ENCODE measurements at regions not wholly inside any gene's neighbourhood (a gene's known extent, or its start where the extent isn't known, plus 50 kb on each side); places are given as distances from the start of the nearest gene placed in this dataset.
"Not testable (repeated sequence)": the region's sequence is repeated elsewhere in the genome, so short reads cannot be mapped to it uniquely, and the experiment has no call there.

DNA sequence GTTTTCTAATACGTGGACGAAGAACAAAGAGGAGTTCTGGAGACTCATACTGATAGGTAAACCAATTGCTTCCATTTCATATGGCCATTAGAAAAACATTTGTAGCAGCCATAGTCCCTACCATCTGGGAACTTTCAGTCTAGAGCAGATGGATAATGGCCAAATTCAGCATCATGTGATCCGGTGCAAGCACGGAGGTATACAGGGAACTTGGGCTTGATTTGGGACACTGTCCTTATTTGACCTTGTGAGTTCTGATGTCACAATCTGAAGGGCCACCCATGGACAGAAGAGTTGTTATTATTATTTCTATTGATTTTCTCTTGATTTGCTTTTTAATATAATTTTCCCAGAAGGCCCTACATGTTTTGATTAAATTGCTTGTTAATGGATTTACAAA, 154.6 kb upstream of the ZNF267 start:
- H3K9ac ChIP-seq (ENCODE audit: low read length), result no peak overlapping the region
- no peak overlapping the region for H3K4me2 ChIP-seq (ENCODE audit: low read depth, low read length, poor library complexity, severe bottlenecking)
- no peak overlapping the region for H3K27ac ChIP-seq (ENCODE audit: low read length)
- H3K9me3 ChIP-seq (ENCODE audit: low read length), result peaks cover 8% of the 10 kb centered on the region
- H3K27me3 ChIP-seq (ENCODE audit: low read length), result no peaks in the 10 kb centered on the region
- no peaks in the 10 kb centered on the region for H3K9me2 ChIP-seq (replicated peaks; ENCODE audit: insufficient read depth, low read length)
- H4K20me1 ChIP-seq (ENCODE audit: insufficient read depth, low read depth, low read length), result no peaks in the 10 kb centered on the region
- no peak for DNase-seq
- H2AFZ ChIP-seq (ENCODE audit: low read length), result no peak overlapping the region
- H3K4me1 ChIP-seq (ENCODE audit: low read length), result peaks cover 15% of the 10 kb centered on the region
- peaks cover 87% of the 10 kb centered on the region for H3K79me2 ChIP-seq (ENCODE audit: low read length)
- H3K4me3 ChIP-seq (ENCODE audit: low read length), result no peak overlapping the region
- peaks cover 62% of the 10 kb centered on the region for H3K36me3 ChIP-seq (ENCODE audit: insufficient read depth, low read length)

- H3K9me3 ChIP-seq (ENCODE audit: low read length), result peaks cover 22% of the 10 kb centered on the region
- H3K4me2 ChIP-seq (ENCODE audit: low read depth, low read length, poor library complexity, severe bottlenecking), result no peak overlapping the region
- H3K9me2 ChIP-seq (replicated peaks; ENCODE audit: insufficient read depth, low read length), result no peaks in the 10 kb centered on the region
- no peaks in the 10 kb centered on the region for H3K4me1 ChIP-seq (ENCODE audit: low read length)
- H3K27me3 ChIP-seq (ENCODE audit: low read length), result no peaks in the 10 kb centered on the region
- H3K4me3 ChIP-seq (ENCODE audit: low read length), result no peak overlapping the region
- H3K79me2 ChIP-seq (ENCODE audit: low read length), result peaks cover 67% of the 10 kb centered on the region
- DNase-seq, result no peak
- H3K27ac ChIP-seq (ENCODE audit: low read length), result no peak overlapping the region
- H4K20me1 ChIP-seq (ENCODE audit: insufficient read depth, low read depth, low read length), result no peaks in the 10 kb centered on the region
- H2AFZ ChIP-seq (ENCODE audit: low read length), result no peak overlapping the region
- H3K36me3 ChIP-seq (ENCODE audit: insufficient read depth, low read length), result peaks cover 85% of the 10 kb centered on the region
- H3K9ac ChIP-seq (ENCODE audit: low read length), result no peak overlapping the region
These were observed 146.1 kb upstream of the ZNF267 start for GRCh38 chr16:31727553-31727952.

- H3K4me1 ChIP-seq (ENCODE audit: low read length), result no peaks in the 10 kb centered on the region
- H2AFZ ChIP-seq (ENCODE audit: low read length), result no peak overlapping the region
- H3K27me3 ChIP-seq (ENCODE audit: low read length), result no peaks in the 10 kb centered on the region
- H3K9me2 ChIP-seq (replicated peaks; ENCODE audit: insufficient read depth, low read length), result no peaks in the 10 kb centered on the region
- H4K20me1 ChIP-seq (ENCODE audit: insufficient read depth, low read depth, low read length), result no peaks in the 10 kb centered on the region
- peaks cover 82% of the 10 kb centered on the region for H3K36me3 ChIP-seq (ENCODE audit: insufficient read depth, low read length)
- no peak overlapping the region for H3K9ac ChIP-seq (ENCODE audit: low read length)
- H3K9me3 ChIP-seq (ENCODE audit: low read length), result peaks cover 27% of the 10 kb centered on the region
- no peak overlapping the region for H3K4me3 ChIP-seq (ENCODE audit: low read length)
- H3K27ac ChIP-seq (ENCODE audit: low read length), result no peak overlapping the region
- H3K4me2 ChIP-seq (ENCODE audit: low read depth, low read length, poor library complexity, severe bottlenecking), result no peak overlapping the region
- DNase-seq, result no peak
- H3K79me2 ChIP-seq (ENCODE audit: low read length), result peaks cover 66% of the 10 kb centered on the region
These were observed 139.3 kb upstream of the ZNF267 start for GRCh38 chr16:31734265-31734664.

DNA sequence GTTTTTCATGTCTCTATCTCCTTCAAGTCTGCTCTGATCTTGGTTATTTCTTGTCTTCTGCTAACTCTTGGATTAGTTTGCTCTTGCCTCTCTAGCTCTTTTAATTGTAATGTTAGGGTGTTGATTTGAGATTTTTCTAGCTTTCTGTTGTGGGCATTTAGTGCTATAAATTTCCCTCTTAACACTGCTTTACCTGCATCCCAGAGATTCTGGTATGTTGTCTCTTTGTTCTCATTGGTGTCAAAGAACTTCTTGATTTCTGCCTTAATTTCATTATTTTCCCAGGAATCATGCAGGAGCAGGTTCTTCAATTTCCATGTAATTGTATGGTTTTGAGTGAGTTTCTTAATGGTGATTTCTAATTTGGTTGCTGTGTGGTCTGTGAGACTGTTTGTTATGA, 128.5 kb upstream of the ZNF267 start:
- not testable (repeated sequence) for H3K4me2 ChIP-seq (ENCODE audit: low read depth, low read length, poor library complexity, severe bottlenecking); H3K4me3 ChIP-seq (ENCODE audit: low read length); H3K27ac ChIP-seq (ENCODE audit: low read length); H3K4me1 ChIP-seq (ENCODE audit: low read length); H4K20me1 ChIP-seq (ENCODE audit: insufficient read depth, low read depth, low read length); H3K27me3 ChIP-seq (ENCODE audit: low read length); DNase-seq; H2AFZ ChIP-seq (ENCODE audit: low read length); H3K9ac ChIP-seq (ENCODE audit: low read length); H3K9me2 ChIP-seq (replicated peaks; ENCODE audit: insufficient read depth, low read length)
- peaks cover 81% of the 10 kb centered on the region for H3K79me2 ChIP-seq (ENCODE audit: low read length)
- H3K9me3 ChIP-seq (ENCODE audit: low read length), result peaks cover 39% of the 10 kb centered on the region
- peaks cover 46% of the 10 kb centered on the region for H3K36me3 ChIP-seq (ENCODE audit: insufficient read depth, low read length)

DNA sequence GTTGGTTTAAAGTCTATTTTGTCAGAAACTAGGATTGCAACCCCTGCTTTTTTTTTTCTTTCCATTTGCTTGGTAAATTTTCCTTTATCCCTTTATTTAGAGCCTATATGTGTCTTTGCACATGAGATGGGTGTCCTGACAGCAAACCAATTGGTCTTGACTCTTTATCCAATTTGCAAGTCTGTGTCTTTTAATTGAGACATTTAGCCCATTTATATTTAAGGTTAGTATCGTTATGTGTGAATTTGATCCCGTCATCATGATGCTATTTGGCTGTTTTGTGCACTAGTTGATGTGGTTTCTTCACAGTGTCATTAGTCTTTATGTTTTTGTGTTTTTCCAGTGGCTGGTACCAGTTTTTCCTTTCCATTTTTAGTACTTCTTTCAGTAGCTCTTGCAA, 127.7 kb upstream of the ZNF267 start:
- H2AFZ ChIP-seq (ENCODE audit: low read length), result no peak overlapping the region
- no peak overlapping the region for H3K4me3 ChIP-seq (ENCODE audit: low read length)
- H3K4me1 ChIP-seq (ENCODE audit: low read length), result no peaks in the 10 kb centered on the region; the same call in 1 of the 2 replicates
- no peaks in the 10 kb centered on the region for H3K27me3 ChIP-seq (ENCODE audit: low read length)
- H3K36me3 ChIP-seq (ENCODE audit: insufficient read depth, low read length), result peaks cover 45% of the 10 kb centered on the region
- H3K9me3 ChIP-seq (ENCODE audit: low read length), result peaks cover 43% of the 10 kb centered on the region
- H3K79me2 ChIP-seq (ENCODE audit: low read length), result peaks cover 83% of the 10 kb centered on the region
- no peak overlapping the region for H3K27ac ChIP-seq (ENCODE audit: low read length)
- no peak overlapping the region for H3K9ac ChIP-seq (ENCODE audit: low read length)
- no peaks in the 10 kb centered on the region for H3K9me2 ChIP-seq (replicated peaks; ENCODE audit: insufficient read depth, low read length)
- no peak for DNase-seq
- H3K4me2 ChIP-seq (ENCODE audit: low read depth, low read length, poor library complexity, severe bottlenecking), result no peak overlapping the region
- H4K20me1 ChIP-seq (ENCODE audit: insufficient read depth, low read depth, low read length), result no peaks in the 10 kb centered on the region

GRCh38 chr16:31754998-31755615, 118.5 kb upstream of the ZNF267 start:
- H3K4me3 ChIP-seq (ENCODE audit: low read length), result no peak overlapping the region
- no peaks in the 10 kb centered on the region for H3K27me3 ChIP-seq (ENCODE audit: low read length)
- no peak for DNase-seq
- H3K9me2 ChIP-seq (replicated peaks; ENCODE audit: insufficient read depth, low read length), result no peaks in the 10 kb centered on the region
- H4K20me1 ChIP-seq (ENCODE audit: insufficient read depth, low read depth, low read length), result no peaks in the 10 kb centered on the region
- H3K4me1 ChIP-seq (ENCODE audit: low read length), result no peaks in the 10 kb centered on the region
- no peak overlapping the region for H3K27ac ChIP-seq (ENCODE audit: low read length)
- peaks cover 66% of the 10 kb centered on the region for H3K36me3 ChIP-seq (ENCODE audit: insufficient read depth, low read length)
- H3K9ac ChIP-seq (ENCODE audit: low read length), result no peak overlapping the region
- H3K79me2 ChIP-seq (ENCODE audit: low read length), result peaks cover 25% of the 10 kb centered on the region
- H3K9me3 ChIP-seq (ENCODE audit: low read length), result peaks cover 77% of the 10 kb centered on the region
- H2AFZ ChIP-seq (ENCODE audit: low read length), result no peak overlapping the region
- H3K4me2 ChIP-seq (ENCODE audit: low read depth, low read length, poor library complexity, severe bottlenecking), result no peak overlapping the region

- Histone ChIP-seq H3K9me2 (replicated peaks; ENCODE audit: insufficient read depth, low read length) (no peaks in the 10 kb centered on the region), H3K4me2 (ENCODE audit: low read depth, low read length, poor library complexity, severe bottlenecking) (no peak overlapping the region), H3K4me1 (ENCODE audit: low read length) (no peaks in the 10 kb centered on the region), H3K9ac (ENCODE audit: low read length) (no peak overlapping the region), H3K27me3 (ENCODE audit: low read length) (no peaks in the 10 kb centered on the region), H3K79me2 (ENCODE audit: low read length) (no peaks in the 10 kb centered on the region), H4K20me1 (ENCODE audit: insufficient read depth, low read depth, low read length) (no peaks in the 10 kb centered on the region), H2AFZ (ENCODE audit: low read length) (no peak overlapping the region), H3K4me3 (ENCODE audit: low read length) (no peak overlapping the region), H3K36me3 (ENCODE audit: insufficient read depth, low read length) (peaks cover 4% of the 10 kb centered on the region; the same call in 1 of the 2 replicates), H3K27ac (ENCODE audit: low read length) (no peak overlapping the region), H3K9me3 (ENCODE audit: low read length) (peaks cover 25% of the 10 kb centered on the region)
- no peak for DNase-seq
These were observed 109.5 kb upstream of the ZNF267 start for GRCh38 chr16:31764103-31764502.

- Histone ChIP-seq H3K4me1 (ENCODE audit: low read length) (no peaks in the 10 kb centered on the region), H4K20me1 (ENCODE audit: insufficient read depth, low read depth, low read length) (no peaks in the 10 kb centered on the region), H3K9ac (ENCODE audit: low read length) (no peak overlapping the region), H3K27ac (ENCODE audit: low read length) (no peak overlapping the region), H3K79me2 (ENCODE audit: low read length) (no peaks in the 10 kb centered on the region), H3K4me3 (ENCODE audit: low read length) (no peak overlapping the region), H3K36me3 (ENCODE audit: insufficient read depth, low read length) (no peaks in the 10 kb centered on the region), H2AFZ (ENCODE audit: low read length) (no peak overlapping the region), H3K4me2 (ENCODE audit: low read depth, low read length, poor library complexity, severe bottlenecking) (no peak overlapping the region), H3K9me3 (ENCODE audit: low read length) (peaks cover 36% of the 10 kb centered on the region), H3K9me2 (replicated peaks; ENCODE audit: insufficient read depth, low read length) (no peaks in the 10 kb centered on the region), H3K27me3 (ENCODE audit: low read length) (no peaks in the 10 kb centered on the region)
- DNase-seq, result no peak
These were observed 106.3 kb upstream of the ZNF267 start for GRCh38 chr16:31767267-31767666.
